AG04449 (cell line): ENCODE measurements at regions not wholly inside any gene's neighbourhood (a gene's known extent, or its start where the extent isn't known, plus 50 kb on each side); places are given as distances from the start of the nearest gene placed in this dataset.

Experiments used
- CTCF ChIA-PET: fragments of 350-600 bp; formaldehyde crosslinking; extraction: SDS; loops from one replicate; lab custom pipeline; 2021; ENCODE audit warnings: antibody characterized with exemption; lab: Yijun Ruan, JAX
- POLR2A ChIA-PET: fragments of 400-600, 350-600 bp; formaldehyde crosslinking; extraction: SDS; loops from one replicate; lab custom pipeline; 2020; ENCODE audit warnings: antibody characterized with exemption, inconsistent platforms; lab: Yijun Ruan, JAX
- DNase-seq: peaks from one replicate; pipeline ENCODE4 v3.0.0-alpha.2; 2010; ENCODE audit warnings: low read depth, low spot score
- H3K4me3 ChIP-seq: 2 replicates; pipeline ENCODE4 v1.5.1; 2011; ENCODE audit warnings: low read depth, mild to moderate bottlenecking, control low read depth, low read length
- TF ChIP-seq, protein P1 (sequence below): IDR thresholded peaks from one replicate; pipeline ENCODE4 v1.5.1; 2011; ENCODE audit warnings: mild to moderate bottlenecking, moderate library complexity, low read length, control low read depth, inconsistent platforms; ENCODE audit not compliant: insufficient read depth; ENCODE audit errors: missing control alignments

DNA sequence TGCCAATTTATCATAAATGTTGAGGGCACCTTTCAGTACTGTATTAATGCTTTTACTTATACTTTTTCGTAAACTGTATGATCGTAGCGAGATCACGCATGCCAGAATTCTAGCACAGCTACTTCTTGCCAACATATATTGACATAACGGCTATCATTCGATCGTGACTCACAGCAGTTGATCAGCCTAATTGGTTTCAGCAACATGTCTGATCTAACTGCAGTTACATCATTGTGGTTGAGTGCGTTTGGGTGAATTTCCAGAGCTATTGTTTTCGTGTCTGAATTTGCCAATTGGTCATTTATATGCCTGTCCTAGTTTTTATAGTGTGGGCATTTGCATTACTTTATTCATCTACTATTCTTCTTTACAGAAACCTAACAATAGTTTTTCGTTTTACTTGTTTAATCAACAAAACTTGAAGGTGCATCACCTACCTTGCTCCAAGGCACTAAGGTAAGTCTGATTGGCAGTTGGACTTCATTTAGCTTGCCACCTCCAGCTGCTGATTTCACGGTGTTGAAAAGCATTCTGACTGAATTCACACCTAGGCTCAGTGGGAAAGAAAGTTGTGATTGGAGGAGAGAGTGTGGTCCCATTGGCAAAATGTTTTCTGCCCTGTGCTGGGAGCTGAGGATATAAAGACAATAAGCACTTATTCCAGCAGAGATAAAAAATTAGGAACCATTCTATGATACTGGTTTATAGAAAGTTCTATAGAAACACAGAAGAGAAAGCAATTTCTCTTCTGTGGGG, 120.9 kb upstream of the RGMA start:
- TF ChIP-seq, protein P1, sequence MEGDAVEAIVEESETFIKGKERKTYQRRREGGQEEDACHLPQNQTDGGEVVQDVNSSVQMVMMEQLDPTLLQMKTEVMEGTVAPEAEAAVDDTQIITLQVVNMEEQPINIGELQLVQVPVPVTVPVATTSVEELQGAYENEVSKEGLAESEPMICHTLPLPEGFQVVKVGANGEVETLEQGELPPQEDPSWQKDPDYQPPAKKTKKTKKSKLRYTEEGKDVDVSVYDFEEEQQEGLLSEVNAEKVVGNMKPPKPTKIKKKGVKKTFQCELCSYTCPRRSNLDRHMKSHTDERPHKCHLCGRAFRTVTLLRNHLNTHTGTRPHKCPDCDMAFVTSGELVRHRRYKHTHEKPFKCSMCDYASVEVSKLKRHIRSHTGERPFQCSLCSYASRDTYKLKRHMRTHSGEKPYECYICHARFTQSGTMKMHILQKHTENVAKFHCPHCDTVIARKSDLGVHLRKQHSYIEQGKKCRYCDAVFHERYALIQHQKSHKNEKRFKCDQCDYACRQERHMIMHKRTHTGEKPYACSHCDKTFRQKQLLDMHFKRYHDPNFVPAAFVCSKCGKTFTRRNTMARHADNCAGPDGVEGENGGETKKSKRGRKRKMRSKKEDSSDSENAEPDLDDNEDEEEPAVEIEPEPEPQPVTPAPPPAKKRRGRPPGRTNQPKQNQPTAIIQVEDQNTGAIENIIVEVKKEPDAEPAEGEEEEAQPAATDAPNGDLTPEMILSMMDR = no peak
- no peak for DNase-seq
- CTCF ChIA-PET = interaction anchor here (1.1 kb wide), 1 partner anchor 413 kb away, joined by 3 read pairs; no protein-coding TSS in a partner anchor
- POLR2A ChIA-PET = no interaction called here
- H3K4me3 ChIP-seq = no peak overlapping the region

DNA sequence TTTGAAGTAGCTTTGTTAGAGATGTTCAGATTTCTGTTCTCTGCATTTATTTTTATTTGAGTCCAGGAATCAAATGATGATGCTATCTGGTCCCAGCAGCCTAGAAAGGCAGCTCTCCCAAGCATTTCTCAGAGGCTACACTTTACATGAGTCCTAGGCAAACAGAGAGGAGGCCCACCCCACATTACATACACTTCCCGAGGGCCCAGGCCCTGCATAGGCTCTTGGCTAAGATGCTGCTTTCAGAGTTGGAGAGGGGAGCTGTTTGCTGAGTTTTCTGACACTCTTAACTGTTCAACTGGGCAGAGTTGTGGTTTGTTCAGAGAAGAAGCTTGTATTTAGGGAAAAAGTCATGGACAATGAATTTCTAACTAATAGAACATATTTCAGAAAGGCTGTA, 117.9 kb upstream of the RGMA start:
- TF ChIP-seq, protein P1 = no peak
- H3K4me3 ChIP-seq = no peak overlapping the region
- CTCF ChIA-PET = no interaction called here
- no peak for DNase-seq
- POLR2A ChIA-PET = no interaction called here

DNA sequence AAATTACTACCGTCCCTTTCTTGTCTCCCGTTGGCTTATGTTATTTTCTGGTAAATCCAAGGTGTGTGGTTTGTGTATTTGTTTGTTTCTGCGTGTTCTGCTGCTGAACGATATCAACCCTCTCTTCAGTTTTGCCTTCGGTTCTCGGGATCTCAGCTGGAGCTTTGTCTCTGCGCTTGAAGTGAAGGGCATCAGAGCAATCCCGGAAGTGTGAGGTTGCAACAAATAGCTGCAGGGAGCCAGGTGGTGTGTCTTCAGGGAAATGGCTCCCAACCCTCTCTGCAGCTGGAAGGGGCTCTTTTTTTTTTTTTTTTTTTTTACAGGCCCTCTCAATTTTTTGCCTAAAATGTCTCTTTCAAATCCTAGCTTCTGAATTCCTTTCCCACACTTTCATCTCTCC, 116.4 kb upstream of the RGMA start:
- POLR2A ChIA-PET = interaction anchor here (0.6 kb wide), 1 partner anchor 187 kb away, joined by 3 read pairs; no protein-coding TSS in a partner anchor
- CTCF ChIA-PET = no interaction called here

DNA sequence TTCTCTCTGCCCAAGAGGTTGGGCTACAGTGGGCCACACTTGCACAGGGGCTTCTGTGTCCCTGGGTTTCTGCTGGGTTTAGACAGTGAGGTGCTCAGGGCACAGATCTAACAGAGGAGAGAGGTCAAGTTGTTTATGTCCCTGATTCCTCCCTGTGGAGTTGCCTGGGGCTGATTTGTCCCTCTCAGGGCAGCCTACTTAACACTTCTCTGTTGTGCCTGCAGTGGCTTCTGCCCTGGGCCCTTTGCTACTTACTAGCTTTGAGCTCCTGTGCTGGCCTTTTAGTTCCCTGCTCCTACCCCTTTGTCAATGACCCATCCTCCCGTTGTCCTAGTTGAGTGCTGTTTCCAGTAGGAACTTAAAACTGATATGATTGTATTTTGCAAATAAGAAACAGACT, 114.0 kb upstream of the RGMA start:
- TF ChIP-seq, protein P1 = no peak
- ChIA-PET POLR2A (no interaction called here), CTCF (no interaction called here)
- no peak for DNase-seq
- no peak overlapping the region for H3K4me3 ChIP-seq

More for the DNA sequence above, 116.4 kb upstream of the RGMA start:
- TF ChIP-seq, protein P1 = no peak
- no peak overlapping the region for H3K4me3 ChIP-seq
- DNase-seq = no peak

DNA sequence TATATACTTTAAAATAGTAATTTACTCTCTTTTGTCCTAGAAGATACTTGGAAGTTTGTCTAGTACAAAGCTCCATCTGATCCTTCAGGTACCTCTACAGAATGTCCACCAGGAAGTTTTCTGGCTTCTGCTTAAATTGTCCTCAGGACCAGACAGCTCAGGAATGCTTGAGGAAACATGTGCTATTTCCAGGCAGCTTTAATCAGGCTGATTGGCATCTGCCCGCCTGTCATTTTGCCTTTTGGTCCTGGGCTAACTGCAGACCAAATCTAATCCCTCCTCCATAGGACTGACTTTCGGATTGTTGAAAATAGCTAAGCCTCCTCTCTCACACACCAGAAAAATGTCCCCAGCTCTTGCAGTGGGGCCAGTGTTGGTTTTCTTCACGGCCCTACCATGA, 113.4 kb upstream of the RGMA start:
- H3K4me3 ChIP-seq = no peak overlapping the region
- ChIA-PET POLR2A (no interaction called here), CTCF (no interaction called here)
- no peak for DNase-seq
- TF ChIP-seq, protein P1 = no peak

DNA sequence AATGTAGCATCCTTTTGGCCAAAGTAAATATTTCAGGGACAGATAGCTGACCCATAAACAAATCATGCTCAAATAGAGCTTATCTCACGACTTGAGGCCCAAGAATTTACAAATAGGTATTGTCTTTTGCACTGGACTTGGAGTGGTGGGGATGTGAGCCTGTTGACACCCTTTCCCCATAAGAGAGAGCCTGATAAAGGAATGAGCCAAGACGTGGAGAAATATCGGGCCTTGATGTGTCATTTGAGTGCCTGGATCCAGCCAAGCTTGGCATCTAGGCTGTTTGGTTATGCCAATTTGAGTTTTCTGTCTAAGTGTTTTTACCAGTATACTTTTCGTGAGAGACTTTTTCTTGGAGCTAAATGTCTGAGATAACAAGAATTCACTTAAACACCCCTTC, 112.9 kb upstream of the RGMA start:
- POLR2A ChIA-PET = no interaction called here
- TF ChIP-seq, protein P1 = no peak
- CTCF ChIA-PET = no interaction called here
- no peak overlapping the region for H3K4me3 ChIP-seq
- DNase-seq = no peak
